ENCODE measurements at regions not wholly inside any gene's neighbourhood (a gene's known extent, or its start where the extent isn't known, plus 50 kb on each side); places are given as distances from the start of the nearest gene placed in this dataset.

GRCh38 chr5:52702877-52703276 lies 84.8 kb upstream of the ITGA1 start:
- no peaks in the 10 kb centered on the region for H3K36me3 ChIP-seq
- 56% methylated on average over 2 of the region's 2 CpGs for WGBS
- H3K4me1 ChIP-seq, result no peaks in the 10 kb centered on the region
- no peaks in the 10 kb centered on the region for H3K27me3 ChIP-seq
- DNase-seq (ENCODE audit: low spot score in 2 of 2), result no peak
- no peak overlapping the region for H3K4me3 ChIP-seq
- TF ChIP-seq POLR2A (IDR thresholded peaks at IDR 0.05), result no peak
- no peak for TF ChIP-seq CTCF (IDR thresholded peaks at IDR 0.05)
- no peak overlapping the region for H3K27ac ChIP-seq
- H3K9me3 ChIP-seq, result no peaks in the 10 kb centered on the region

DNA sequence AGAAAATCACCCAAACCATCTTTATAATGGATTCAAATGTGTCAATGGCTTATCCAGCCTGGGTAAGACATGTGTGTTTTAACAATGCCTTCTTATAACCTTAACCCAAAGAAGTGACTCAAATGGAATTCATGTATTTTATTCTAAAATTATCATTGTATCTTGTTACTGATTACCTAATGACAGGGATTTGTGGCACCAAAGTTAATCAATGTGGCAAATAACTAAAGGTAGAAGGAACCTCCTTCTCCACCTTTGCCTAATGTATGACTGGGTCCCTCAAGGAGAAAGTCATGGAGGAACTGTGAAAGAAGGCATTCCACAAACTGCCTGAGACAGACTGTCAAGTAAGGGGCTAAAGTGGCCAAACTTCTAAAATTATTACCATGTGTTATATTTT lies 84.4 kb upstream of the ITGA1 start:
- Histone ChIP-seq H3K9me3 (no peaks in the 10 kb centered on the region), H3K4me1 (no peaks in the 10 kb centered on the region), H3K4me3 (no peak overlapping the region), H3K36me3 (no peaks in the 10 kb centered on the region), H3K27ac (no peak overlapping the region), H3K27me3 (no peaks in the 10 kb centered on the region)
- DNase-seq (ENCODE audit: low spot score in 2 of 2), result no peak
- TF ChIP-seq POLR2A (IDR thresholded peaks at IDR 0.05) (no peak), EP300 (IDR thresholded peaks at IDR 0.05) (no peak), CTCF (IDR thresholded peaks at IDR 0.05) (no peak), POLR2AphosphoS5 (IDR thresholded peaks at IDR 0.05) (no peak)

DNA sequence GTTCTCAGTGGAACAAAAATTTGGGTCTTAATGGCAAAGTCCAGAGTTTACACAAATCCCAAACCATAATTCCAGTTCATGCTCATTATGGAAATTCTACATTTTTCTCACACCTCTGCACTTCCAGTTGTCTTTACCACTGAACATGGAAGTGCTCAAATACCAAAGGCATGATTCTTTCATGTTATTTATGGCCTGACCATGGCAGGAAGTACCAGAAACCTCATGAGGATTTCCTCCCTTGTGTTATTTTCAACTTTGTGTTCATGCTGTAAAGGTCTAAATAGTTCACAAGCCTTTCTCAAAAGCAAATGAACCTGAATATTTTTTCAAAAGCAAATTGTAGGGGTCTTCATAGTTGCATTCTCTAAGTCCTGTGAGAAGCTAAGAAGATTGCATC lies 82.0 kb upstream of the ITGA1 start:
- Histone ChIP-seq H3K36me3 (no peaks in the 10 kb centered on the region), H3K9me3 (no peaks in the 10 kb centered on the region), H3K27ac (no peak overlapping the region), H3K4me1 (no peaks in the 10 kb centered on the region), H3K27me3 (no peaks in the 10 kb centered on the region), H3K4me3 (no peak overlapping the region)
- TF ChIP-seq CTCF (IDR thresholded peaks at IDR 0.05) (no peak), POLR2A (IDR thresholded peaks at IDR 0.05) (no peak), POLR2AphosphoS5 (IDR thresholded peaks at IDR 0.05) (no peak), EP300 (IDR thresholded peaks at IDR 0.05) (no peak)
- no peak for DNase-seq (ENCODE audit: low spot score in 2 of 2)

DNA sequence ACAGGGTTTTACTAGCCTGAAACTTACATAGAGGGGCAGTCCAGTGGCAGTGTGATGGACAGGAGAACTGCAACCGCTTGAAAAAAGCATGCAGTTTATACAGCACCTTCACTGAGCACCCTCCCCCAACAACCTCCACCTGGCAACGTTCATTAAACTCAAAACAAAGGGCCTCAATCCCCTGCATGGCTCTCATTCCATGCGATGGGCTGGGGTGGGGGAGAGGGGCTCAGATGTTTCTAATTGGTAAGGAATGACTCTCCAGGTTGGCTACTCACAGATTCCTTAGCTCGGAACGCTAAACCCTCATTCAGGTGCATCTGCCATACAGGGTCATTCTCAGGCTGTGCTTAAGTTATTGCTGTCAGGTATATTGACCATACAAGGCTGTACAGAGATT lies 80.9 kb upstream of the ITGA1 start:
- TF ChIP-seq POLR2A (IDR thresholded peaks at IDR 0.05) (no peak), EP300 (IDR thresholded peaks at IDR 0.05) (no peak), POLR2AphosphoS5 (IDR thresholded peaks at IDR 0.05) (no peak), CTCF (IDR thresholded peaks at IDR 0.05) (no peak)
- DNase-seq (ENCODE audit: low spot score in 2 of 2), result no peak
- Histone ChIP-seq H3K27ac (no peak overlapping the region), H3K9me3 (no peaks in the 10 kb centered on the region), H3K4me3 (no peak overlapping the region), H3K27me3 (no peaks in the 10 kb centered on the region), H3K36me3 (no peaks in the 10 kb centered on the region), H3K4me1 (no peaks in the 10 kb centered on the region)
- WGBS, result 70% methylated on average over 5 of the region's 5 CpGs

- no peaks in the 10 kb centered on the region for H3K9me3 ChIP-seq
- no peaks in the 10 kb centered on the region for H3K27me3 ChIP-seq
- WGBS, result 69% methylated on average over 2 of the region's 2 CpGs
- H3K4me3 ChIP-seq, result no peak overlapping the region
- H3K4me1 ChIP-seq, result no peaks in the 10 kb centered on the region
- H3K36me3 ChIP-seq, result no peaks in the 10 kb centered on the region
- no peak for TF ChIP-seq CTCF (IDR thresholded peaks at IDR 0.05)
- DNase-seq (ENCODE audit: low spot score in 2 of 2), result no peak
- H3K27ac ChIP-seq, result no peak overlapping the region
Observed at GRCh38 chr5:52707616-52708015, 80.1 kb upstream of the ITGA1 start.
